HG03432 (cell line): ENCODE measurements at regions not wholly inside any gene's neighbourhood (a gene's known extent, or its start where the extent isn't known, plus 50 kb on each side); places are given as distances from the start of the nearest gene placed in this dataset.
"Not testable (repeated sequence)": the region's sequence is repeated elsewhere in the genome, so short reads cannot be mapped to it uniquely, and the experiment has no call there.

Experiments
- ATAC-seq: cut with Tn5 transposase; IDR thresholded peaks from one replicate; pipeline ENCODE4 v1.9.1; 2021; ENCODE audit warnings: mild to moderate bottlenecking, moderate library complexity; ENCODE audit not compliant: unreplicated experiment

- no peak for ATAC-seq
Observed at GRCh38 chr3:178336336-178336735, 199.9 kb upstream of the KCNMB2 start.

GRCh38 chr3:178340506-178340905, 195.7 kb upstream of the KCNMB2 start:
- ATAC-seq = no peak

- no peak for ATAC-seq
Observed at GRCh38 chr3:178341636-178342035, 194.6 kb upstream of the KCNMB2 start.

GRCh38 chr3:178342111-178342510, 194.1 kb upstream of the KCNMB2 start:
- ATAC-seq = no peak

- no peak for ATAC-seq
Observed at GRCh38 chr3:178343433-178344038, 192.7 kb upstream of the KCNMB2 start.

GRCh38 chr3:178345944-178346343, 190.3 kb upstream of the KCNMB2 start:
- no peak for ATAC-seq

GRCh38 chr3:178348561-178349217, 187.5 kb upstream of the KCNMB2 start:
- not testable (repeated sequence) for ATAC-seq

- ATAC-seq = not testable (repeated sequence)
Observed at GRCh38 chr3:178349218-178349596, 187.0 kb upstream of the KCNMB2 start.

GRCh38 chr3:178350763-178351162, 185.5 kb upstream of the KCNMB2 start:
- ATAC-seq = no peak

GRCh38 chr3:178352326-178353005, 183.8 kb upstream of the KCNMB2 start:
- no peak for ATAC-seq

GRCh38 chr3:178353006-178353694, 183.1 kb upstream of the KCNMB2 start:
- ATAC-seq = no peak

- ATAC-seq = no peak
Observed at GRCh38 chr3:178359728-178360127, 176.5 kb upstream of the KCNMB2 start.

- not testable (repeated sequence) for ATAC-seq
Observed at GRCh38 chr3:178363048-178363447, 173.2 kb upstream of the KCNMB2 start.

GRCh38 chr3:178367817-178368617, 168.2 kb upstream of the KCNMB2 start:
- ATAC-seq = no peak

GRCh38 chr3:178369006-178369405, 167.2 kb upstream of the KCNMB2 start:
- ATAC-seq = no peak

GRCh38 chr3:178369811-178370210, 166.4 kb upstream of the KCNMB2 start:
- ATAC-seq = no peak

- ATAC-seq = no peak
Observed at GRCh38 chr3:178370387-178370786, 165.8 kb upstream of the KCNMB2 start.

- no peak for ATAC-seq
Observed at GRCh38 chr3:178381555-178381954, 154.7 kb upstream of the KCNMB2 start.

GRCh38 chr3:178381971-178382448, 154.2 kb upstream of the KCNMB2 start:
- ATAC-seq = no peak

GRCh38 chr3:178382449-178383061, 153.7 kb upstream of the KCNMB2 start:
- ATAC-seq = no peak
